ENCODE measurements at regions not wholly inside any gene's neighbourhood (a gene's known extent, or its start where the extent isn't known, plus 50 kb on each side); places are given as distances from the start of the nearest gene placed in this dataset.

DNA sequence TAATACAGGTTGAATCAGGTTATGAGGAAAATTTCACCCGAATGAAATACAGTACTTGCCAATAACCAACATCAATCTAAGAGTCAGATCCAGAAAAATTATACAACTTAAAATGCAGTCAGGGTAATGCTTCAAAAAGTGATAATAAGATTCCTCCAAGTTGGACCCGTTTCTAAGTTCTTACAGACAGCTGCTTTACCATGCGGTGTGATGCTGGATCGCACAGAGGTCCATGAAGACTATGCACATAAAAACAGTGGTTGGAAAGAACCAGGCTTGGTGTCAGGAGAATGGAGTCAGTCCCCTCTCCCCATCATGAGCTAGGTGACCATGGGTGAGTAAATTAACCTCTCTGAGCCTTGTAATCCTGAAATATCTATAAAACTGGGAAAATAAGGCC is 261.3 kb downstream of the QDPR start:
- TF ChIP-seq, protein P1, sequence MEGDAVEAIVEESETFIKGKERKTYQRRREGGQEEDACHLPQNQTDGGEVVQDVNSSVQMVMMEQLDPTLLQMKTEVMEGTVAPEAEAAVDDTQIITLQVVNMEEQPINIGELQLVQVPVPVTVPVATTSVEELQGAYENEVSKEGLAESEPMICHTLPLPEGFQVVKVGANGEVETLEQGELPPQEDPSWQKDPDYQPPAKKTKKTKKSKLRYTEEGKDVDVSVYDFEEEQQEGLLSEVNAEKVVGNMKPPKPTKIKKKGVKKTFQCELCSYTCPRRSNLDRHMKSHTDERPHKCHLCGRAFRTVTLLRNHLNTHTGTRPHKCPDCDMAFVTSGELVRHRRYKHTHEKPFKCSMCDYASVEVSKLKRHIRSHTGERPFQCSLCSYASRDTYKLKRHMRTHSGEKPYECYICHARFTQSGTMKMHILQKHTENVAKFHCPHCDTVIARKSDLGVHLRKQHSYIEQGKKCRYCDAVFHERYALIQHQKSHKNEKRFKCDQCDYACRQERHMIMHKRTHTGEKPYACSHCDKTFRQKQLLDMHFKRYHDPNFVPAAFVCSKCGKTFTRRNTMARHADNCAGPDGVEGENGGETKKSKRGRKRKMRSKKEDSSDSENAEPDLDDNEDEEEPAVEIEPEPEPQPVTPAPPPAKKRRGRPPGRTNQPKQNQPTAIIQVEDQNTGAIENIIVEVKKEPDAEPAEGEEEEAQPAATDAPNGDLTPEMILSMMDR (conservative IDR thresholded peaks at IDR 0.05) = no peak
- no peak for TF ChIP-seq EZH2 (IDR thresholded peaks at IDR 0.05; ENCODE audit: low read depth)
